ENCODE measurements at regions not wholly inside any gene's neighbourhood (a gene's known extent, or its start where the extent isn't known, plus 50 kb on each side); places are given as distances from the start of the nearest gene placed in this dataset.

- intact Hi-C loops (cut with DNase I), result no loop called here
- DNase-seq, result no peak
- Histone ChIP-seq H3K36me3 (no peaks in the 10 kb centered on the region), H3K4me1 (no peaks in the 10 kb centered on the region), H3K9me3 (peaks cover 23% of the 10 kb centered on the region), H3K27ac (no peak overlapping the region), H3K27me3 (no peaks in the 10 kb centered on the region), H3K4me3 (no peak overlapping the region)
- no peak for TF ChIP-seq CTCF (IDR thresholded peaks at IDR 0.05)
- no peak for ATAC-seq
These were observed 271.5 kb upstream of the MOCS1 start for GRCh38 chr6:40205801-40206200.

- Histone ChIP-seq H3K27me3 (no peaks in the 10 kb centered on the region), H3K4me1 (no peaks in the 10 kb centered on the region), H3K27ac (no peak overlapping the region), H3K4me3 (no peak overlapping the region), H3K36me3 (no peaks in the 10 kb centered on the region), H3K9me3 (peaks cover 23% of the 10 kb centered on the region)
- no peak for ATAC-seq
- no peak for DNase-seq
- intact Hi-C loops (cut with DNase I), result no loop called here
- TF ChIP-seq CTCF (IDR thresholded peaks at IDR 0.05), result no peak
These were observed 270.7 kb upstream of the MOCS1 start for GRCh38 chr6:40205004-40205403.

- no peak for TF ChIP-seq CTCF (IDR thresholded peaks at IDR 0.05)
These were observed 263.1 kb upstream of the MOCS1 start for GRCh38 chr6:40197371-40197770.

GRCh38 chr6:40196135-40196518 is 261.9 kb upstream of the MOCS1 start:
- Histone ChIP-seq H3K27ac (no peak overlapping the region), H3K9me3 (no peaks in the 10 kb centered on the region), H3K27me3 (no peaks in the 10 kb centered on the region), H3K4me3 (no peak overlapping the region), H3K4me1 (no peaks in the 10 kb centered on the region), H3K36me3 (no peaks in the 10 kb centered on the region)
- no peak for DNase-seq
- no peak for TF ChIP-seq CTCF (IDR thresholded peaks at IDR 0.05)
- ATAC-seq, result peak; percentile 43
- intact Hi-C loops (cut with DNase I), result no loop called here

More at GRCh38 chr6:40197371-40197770, 263.1 kb upstream of the MOCS1 start:
- Histone ChIP-seq H3K4me1 (no peaks in the 10 kb centered on the region), H3K4me3 (no peak overlapping the region), H3K27ac (no peak overlapping the region), H3K27me3 (no peaks in the 10 kb centered on the region), H3K36me3 (no peaks in the 10 kb centered on the region), H3K9me3 (peaks cover 10% of the 10 kb centered on the region)
- intact Hi-C loops (cut with DNase I), result no loop called here
- DNase-seq (no peak), ATAC-seq (peak; percentile 16)

- no peaks in the 10 kb centered on the region for H3K36me3 ChIP-seq
- no peak overlapping the region for H3K27ac ChIP-seq
- H3K4me1 ChIP-seq, result no peaks in the 10 kb centered on the region
- no peaks in the 10 kb centered on the region for H3K27me3 ChIP-seq
- no peak overlapping the region for H3K4me3 ChIP-seq
- DNase-seq (no peak), ATAC-seq (no peak)
- TF ChIP-seq CTCF (IDR thresholded peaks at IDR 0.05), result no peak
- intact Hi-C loops (cut with DNase I), result no loop called here
- no peaks in the 10 kb centered on the region for H3K9me3 ChIP-seq
These were observed 261.3 kb upstream of the MOCS1 start for GRCh38 chr6:40195428-40196134.
